KMS-11 (cell line): ENCODE measurements at regions not wholly inside any gene's neighbourhood (a gene's known extent, or its start where the extent isn't known, plus 50 kb on each side); places are given as distances from the start of the nearest gene placed in this dataset.
A peak's percentile ranks its signal among the peaks of the same experiment; 100 is the strongest.

ENCODE experiments used
- H2AFZ ChIP-seq: fragments of 200-600 bp; sonication (generic); 2 replicates; pipeline ENCODE4 v1.6.1; 2016; ENCODE audit warnings: antibody characterized with exemption, mixed run types, low read depth
- H3K27ac ChIP-seq: fragments of 200-600 bp; sonication (generic); 2 replicates; pipeline ENCODE4 v1.6.1; 2016; ENCODE audit warnings: mild to moderate bottlenecking, mixed run types
- H3K27me3 ChIP-seq: fragments of 200-600 bp; sonication (generic); 2 replicates; pipeline ENCODE4 v1.6.1; 2017; ENCODE audit warnings: mild to moderate bottlenecking, low read depth, mixed run types, moderate library complexity; ENCODE audit not compliant: insufficient read depth
- H3K36me3 ChIP-seq: fragments of 200-600 bp; sonication (generic); 2 replicates; pipeline ENCODE4 v1.6.1; 2017; ENCODE audit warnings: mild to moderate bottlenecking, mixed run types; ENCODE audit not compliant: insufficient read depth
- H3K4me1 ChIP-seq: fragments of 200-600 bp; sonication (generic); 2 replicates; pipeline ENCODE4 v1.6.1; 2016; ENCODE audit warnings: mild to moderate bottlenecking, low read depth, mixed run types; ENCODE audit not compliant: poor library complexity, severe bottlenecking
- H3K4me2 ChIP-seq: fragments of 200-600 bp; sonication (generic); 2 replicates; pipeline ENCODE4 v1.7.0; 2016; ENCODE audit warnings: mild to moderate bottlenecking, mixed run types
- H3K4me3 ChIP-seq: fragments of 200-600 bp; sonication (generic); IDR thresholded peaks from 2 replicates; pipeline ENCODE4 v1.6.1; 2017; ENCODE audit warnings: low read depth, low read length, mixed read lengths; ENCODE audit not compliant: insufficient read depth
- H3K79me2 ChIP-seq: fragments of 200-600 bp; sonication (generic); 2 replicates; pipeline ENCODE4 v1.6.1; 2016; ENCODE audit warnings: low read depth, mixed run types; ENCODE audit not compliant: insufficient read depth
- H3K9ac ChIP-seq: fragments of 200-600 bp; sonication (generic); 2 replicates; pipeline ENCODE4 v1.6.1; 2016; ENCODE audit warnings: mild to moderate bottlenecking, mixed run types
- H4K20me1 ChIP-seq: fragments of 200-600 bp; sonication (generic); 2 replicates; pipeline ENCODE4 v1.6.1; 2016; ENCODE audit warnings: mild to moderate bottlenecking, mixed run types; ENCODE audit not compliant: insufficient read depth
- TF ChIP-seq, protein P1 (sequence below): fragments of 200-600 bp; sonication (generic); conservative IDR thresholded peaks from 2 replicates; pipeline ENCODE4 v1.6.1; 2017; ENCODE audit warnings: low read depth, mild to moderate bottlenecking, antibody characterized with exemption, low read length, moderate library complexity, mixed read lengths

DNA sequence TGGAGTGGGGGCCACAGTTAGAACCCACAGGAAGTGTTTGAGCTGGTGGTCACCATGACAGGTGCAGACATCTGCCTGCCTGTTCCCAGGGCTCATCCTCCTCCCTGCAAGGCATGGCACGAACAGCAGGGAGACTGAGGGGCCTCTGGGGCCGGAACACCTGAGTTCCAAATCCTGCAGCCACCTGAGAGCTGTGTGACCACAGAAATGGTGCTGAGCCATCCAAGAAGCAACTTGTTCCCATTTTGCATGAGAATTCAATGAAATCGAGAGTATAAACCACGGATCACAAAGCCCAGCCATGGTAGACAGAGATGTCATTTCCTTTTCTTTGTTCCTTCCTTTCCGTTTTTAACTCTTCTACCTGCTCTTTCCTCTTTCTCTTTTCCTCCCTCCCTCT lies 268.6 kb downstream of the FOXA2 start:
- Histone ChIP-seq H3K4me1 (peaks cover 11% of the 10 kb centered on the region), H3K79me2 (no peaks in the 10 kb centered on the region), H3K27ac (no peak overlapping the region), H3K36me3 (no peaks in the 10 kb centered on the region), H2AFZ (no peak overlapping the region), H4K20me1 (no peaks in the 10 kb centered on the region), H3K4me3 (no peak overlapping the region), H3K9ac (no peak overlapping the region), H3K27me3 (no peaks in the 10 kb centered on the region), H3K4me2 (no peak overlapping the region)
- TF ChIP-seq, protein P1, sequence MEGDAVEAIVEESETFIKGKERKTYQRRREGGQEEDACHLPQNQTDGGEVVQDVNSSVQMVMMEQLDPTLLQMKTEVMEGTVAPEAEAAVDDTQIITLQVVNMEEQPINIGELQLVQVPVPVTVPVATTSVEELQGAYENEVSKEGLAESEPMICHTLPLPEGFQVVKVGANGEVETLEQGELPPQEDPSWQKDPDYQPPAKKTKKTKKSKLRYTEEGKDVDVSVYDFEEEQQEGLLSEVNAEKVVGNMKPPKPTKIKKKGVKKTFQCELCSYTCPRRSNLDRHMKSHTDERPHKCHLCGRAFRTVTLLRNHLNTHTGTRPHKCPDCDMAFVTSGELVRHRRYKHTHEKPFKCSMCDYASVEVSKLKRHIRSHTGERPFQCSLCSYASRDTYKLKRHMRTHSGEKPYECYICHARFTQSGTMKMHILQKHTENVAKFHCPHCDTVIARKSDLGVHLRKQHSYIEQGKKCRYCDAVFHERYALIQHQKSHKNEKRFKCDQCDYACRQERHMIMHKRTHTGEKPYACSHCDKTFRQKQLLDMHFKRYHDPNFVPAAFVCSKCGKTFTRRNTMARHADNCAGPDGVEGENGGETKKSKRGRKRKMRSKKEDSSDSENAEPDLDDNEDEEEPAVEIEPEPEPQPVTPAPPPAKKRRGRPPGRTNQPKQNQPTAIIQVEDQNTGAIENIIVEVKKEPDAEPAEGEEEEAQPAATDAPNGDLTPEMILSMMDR, result no peak

DNA sequence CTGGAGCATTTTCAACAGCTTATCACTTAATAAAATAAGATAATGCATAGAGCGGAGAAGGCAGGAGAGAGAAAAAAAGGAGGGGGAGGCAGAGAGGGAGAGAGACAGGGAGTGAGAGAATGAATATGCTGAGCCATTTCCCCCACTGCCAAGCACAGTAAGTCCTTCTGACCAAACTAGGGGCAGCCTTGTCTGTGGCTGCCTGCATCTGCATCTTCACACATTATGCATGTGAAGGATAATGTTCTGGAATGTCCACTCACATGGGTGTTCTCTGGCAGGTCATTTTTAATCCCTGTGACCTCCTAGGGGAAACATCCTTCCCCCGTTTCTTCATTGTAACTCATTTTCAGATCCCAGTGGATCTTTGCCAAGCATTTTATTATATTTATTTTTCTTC lies 269.3 kb downstream of the FOXA2 start:
- no peaks in the 10 kb centered on the region for H4K20me1 ChIP-seq
- H3K4me1 ChIP-seq, result peaks cover 11% of the 10 kb centered on the region
- no peak overlapping the region for H2AFZ ChIP-seq
- H3K79me2 ChIP-seq, result no peaks in the 10 kb centered on the region
- TF ChIP-seq, protein P1, result no peak
- H3K27ac ChIP-seq, result no peak overlapping the region
- no peaks in the 10 kb centered on the region for H3K27me3 ChIP-seq
- H3K4me3 ChIP-seq, result no peak overlapping the region
- no peaks in the 10 kb centered on the region for H3K36me3 ChIP-seq
- H3K9ac ChIP-seq, result no peak overlapping the region
- H3K4me2 ChIP-seq, result no peak overlapping the region

DNA sequence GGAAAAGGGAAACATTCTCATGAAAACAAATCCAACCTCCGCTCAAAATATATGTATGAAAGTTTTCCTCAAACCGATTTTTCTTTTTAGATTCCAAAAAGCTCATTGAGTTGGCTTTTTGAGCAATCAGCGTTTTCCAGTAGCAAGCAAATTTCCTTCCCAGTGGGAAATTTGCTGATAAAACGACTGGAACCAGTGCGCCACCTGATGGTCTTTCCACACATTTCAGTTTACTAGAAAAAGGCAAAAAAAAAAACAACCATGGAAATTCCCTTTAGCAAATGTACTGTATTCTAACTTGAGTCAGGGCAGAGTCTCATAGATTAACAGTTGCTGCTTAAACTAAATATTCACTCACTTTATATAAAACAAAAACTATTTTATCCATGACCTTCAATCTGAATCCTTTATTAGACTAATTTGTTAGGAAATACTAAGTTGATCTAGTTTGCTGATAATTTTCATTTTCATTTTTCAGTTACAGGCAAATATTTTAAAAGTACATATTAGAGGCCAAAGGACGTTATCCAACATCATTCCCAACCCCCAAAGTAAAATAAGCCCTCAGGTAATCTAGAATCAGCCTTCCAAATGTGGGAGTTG lies 271.5 kb downstream of the FOXA2 start:
- Histone ChIP-seq H3K4me3 (no peak overlapping the region), H3K4me1 (peaks cover 11% of the 10 kb centered on the region), H3K9ac (no peak overlapping the region), H2AFZ (0 out of 2 replicates have a peak overlapping the region, but pooled peaks have one; percentile 12), H3K79me2 (no peaks in the 10 kb centered on the region), H3K27ac (no peak overlapping the region), H4K20me1 (no peaks in the 10 kb centered on the region), H3K27me3 (no peaks in the 10 kb centered on the region), H3K36me3 (no peaks in the 10 kb centered on the region), H3K4me2 (no peak overlapping the region)
- TF ChIP-seq, protein P1, result peak; percentile 66

DNA sequence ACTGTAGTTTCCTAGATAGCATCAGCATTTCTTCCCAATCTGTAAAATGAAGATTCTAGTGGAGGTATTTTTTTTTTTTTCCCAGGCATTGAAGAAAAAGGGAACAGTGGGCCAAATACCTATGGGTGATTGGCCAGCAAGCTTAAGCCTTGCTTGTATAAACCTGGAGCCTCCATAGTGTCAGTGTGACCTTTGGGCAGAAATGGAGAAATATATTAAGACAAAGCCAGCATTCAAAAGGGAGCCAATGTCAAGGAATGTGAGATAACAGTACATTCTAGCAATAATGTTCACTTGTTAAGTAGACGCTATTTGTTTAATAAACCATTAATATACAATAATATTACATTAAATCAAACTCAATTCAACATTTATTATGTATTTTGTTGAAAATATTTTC lies 275.4 kb downstream of the FOXA2 start:
- Histone ChIP-seq H4K20me1 (no peaks in the 10 kb centered on the region), H3K4me2 (no peak overlapping the region), H3K4me1 (peaks cover 11% of the 10 kb centered on the region), H3K27me3 (no peaks in the 10 kb centered on the region), H3K36me3 (no peaks in the 10 kb centered on the region), H2AFZ (no peak overlapping the region), H3K4me3 (no peak overlapping the region), H3K27ac (no peak overlapping the region), H3K9ac (no peak overlapping the region), H3K79me2 (no peaks in the 10 kb centered on the region)
- TF ChIP-seq, protein P1, result no peak
